ENCODE measurements at regions not wholly inside any gene's neighbourhood (a gene's known extent, or its start where the extent isn't known, plus 50 kb on each side); places are given as distances from the start of the nearest gene placed in this dataset.
"Not testable (repeated sequence)": the region's sequence is repeated elsewhere in the genome, so short reads cannot be mapped to it uniquely, and the experiment has no call there.

DNA sequence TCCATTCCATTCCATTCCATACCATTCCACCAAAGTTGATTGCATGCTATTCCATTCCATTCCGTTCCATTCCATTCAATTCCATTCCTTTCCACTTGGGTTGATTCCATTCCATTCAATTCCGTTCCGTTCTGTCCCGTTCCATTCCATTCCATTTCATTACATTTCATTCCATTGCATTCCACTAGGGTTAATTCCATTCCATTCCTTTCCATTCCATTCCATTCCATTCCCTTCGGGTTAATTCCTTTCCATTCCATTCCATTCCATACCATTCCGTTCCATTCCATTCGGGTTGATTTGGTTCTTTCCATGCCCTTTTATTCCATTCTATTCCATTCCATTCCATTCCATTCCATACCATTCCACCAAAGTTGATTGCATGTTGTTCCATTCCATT is 131.9 kb downstream of the CWH43 start:
- ATAC-seq (replicated peaks); H3K4me3 Mint-ChIP-seq; H3K4me1 Mint-ChIP-seq; H3K27me3 Mint-ChIP-seq; H3K27ac Mint-ChIP-seq; DNase-seq: not testable (repeated sequence)
- Mint-ChIP-seq H3K9me3 (peaks cover 58 to 65% of the 10 kb centered on the region in 2 donors), H3K36me3 (peaks cover 29 to 44% of the 10 kb centered on the region in 2 donors)

DNA sequence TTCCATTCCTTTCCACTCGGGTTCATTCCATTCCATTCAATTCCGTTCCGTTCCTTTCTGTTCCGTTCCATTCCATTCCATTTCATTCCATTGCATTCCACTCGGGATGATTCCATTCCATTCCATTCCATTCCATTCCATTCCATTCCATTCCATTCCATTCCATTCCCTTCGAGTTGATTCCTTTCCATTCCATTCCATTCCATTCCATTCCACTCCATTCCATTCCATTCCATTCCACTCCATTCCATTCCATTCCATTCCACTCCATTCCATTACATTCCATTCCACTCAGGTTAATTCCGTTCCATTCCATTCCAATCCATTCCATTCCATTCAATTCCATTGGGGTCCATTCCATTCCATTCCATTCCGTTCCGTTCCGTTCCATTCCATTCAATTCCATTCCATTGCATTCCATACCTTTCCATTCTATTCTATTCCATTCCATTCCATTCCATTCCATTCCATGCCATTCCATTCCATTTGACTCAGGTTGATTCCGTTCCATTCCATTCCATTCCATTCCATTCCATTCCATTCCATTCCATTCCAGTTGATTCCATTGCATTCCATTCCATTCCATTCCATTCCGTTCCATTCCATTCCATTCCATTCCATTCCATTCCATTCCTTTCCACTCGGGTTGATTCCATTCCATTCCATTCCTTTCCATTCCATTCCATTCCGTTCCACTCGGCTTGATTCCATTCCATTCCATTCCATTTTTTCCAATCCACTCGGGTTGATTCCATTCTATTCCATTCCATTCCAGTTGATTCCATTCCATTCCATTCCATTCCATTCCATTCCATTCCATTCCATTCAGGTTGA is 132.5 kb downstream of the CWH43 start:
- peak; percentile 38 to 66 for ATAC-seq (replicated peaks)
- H3K4me1 Mint-ChIP-seq, H3K4me3 Mint-ChIP-seq, H3K27me3 Mint-ChIP-seq, DNase-seq, H3K27ac Mint-ChIP-seq: not testable (repeated sequence)
- Mint-ChIP-seq H3K36me3 (peaks cover 29 to 44% of the 10 kb centered on the region in 2 donors), H3K9me3 (peaks cover 53 to 60% of the 10 kb centered on the region in 2 donors)

DNA sequence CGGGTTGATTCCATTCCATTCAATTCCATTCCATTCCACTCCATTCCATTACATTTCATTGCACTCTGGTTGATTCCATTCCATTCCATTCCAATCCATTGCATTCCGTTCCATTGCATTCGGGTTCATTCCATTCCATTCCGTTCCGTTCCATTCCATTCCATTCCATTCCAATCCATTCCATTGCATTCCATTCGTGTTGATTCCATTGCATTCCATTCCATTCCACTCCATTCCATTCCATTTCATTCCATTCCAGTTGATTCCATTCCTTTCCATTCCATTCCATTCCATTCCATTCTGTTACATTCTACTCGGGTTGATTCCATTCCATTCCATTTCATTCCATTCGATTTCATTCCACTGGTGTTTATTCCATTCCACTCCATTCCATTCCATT is 133.3 kb downstream of the CWH43 start:
- H3K27ac Mint-ChIP-seq; H3K27me3 Mint-ChIP-seq; DNase-seq; H3K4me1 Mint-ChIP-seq; H3K4me3 Mint-ChIP-seq; ATAC-seq (replicated peaks): not testable (repeated sequence)
- Mint-ChIP-seq H3K36me3 (peaks cover 28 to 43% of the 10 kb centered on the region in 2 donors), H3K9me3 (peaks cover 49 to 56% of the 10 kb centered on the region in 2 donors)

DNA sequence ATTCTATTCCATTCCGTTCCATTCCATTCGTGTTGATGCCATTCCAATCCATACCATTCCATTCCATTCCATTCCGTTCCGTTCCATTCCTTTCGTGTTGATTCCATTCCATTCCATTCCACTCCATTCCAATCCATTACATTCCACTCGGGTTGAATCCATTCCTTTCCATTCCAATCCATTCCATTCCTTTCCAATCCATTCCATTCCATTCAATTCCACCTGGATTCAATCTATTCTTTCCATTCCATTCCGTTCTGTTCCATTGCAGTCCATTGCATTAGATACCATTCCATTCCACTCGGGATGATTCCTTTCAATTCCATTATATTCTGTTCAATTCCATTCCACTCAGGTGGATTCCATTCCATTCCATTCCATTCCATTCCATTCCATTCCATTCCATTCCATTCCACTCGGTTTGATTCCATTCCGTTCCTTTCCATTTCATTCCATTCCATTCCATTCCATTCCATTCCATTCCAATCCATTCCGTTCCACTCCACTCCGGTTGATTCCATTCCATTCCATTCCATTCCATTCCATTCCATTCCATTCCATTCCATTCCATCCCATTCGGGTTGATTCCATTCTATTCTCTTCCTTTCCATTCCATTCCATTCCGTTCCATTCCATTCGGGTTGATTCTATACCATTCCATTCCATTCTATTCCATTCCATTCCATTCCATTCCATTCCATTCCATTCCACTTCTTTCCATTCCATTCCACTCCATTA is 134.1 kb downstream of the CWH43 start:
- peaks cover 43 to 49% of the 10 kb centered on the region in 2 donors for H3K9me3 Mint-ChIP-seq
- not testable (repeated sequence) for H3K4me3 Mint-ChIP-seq

DNA sequence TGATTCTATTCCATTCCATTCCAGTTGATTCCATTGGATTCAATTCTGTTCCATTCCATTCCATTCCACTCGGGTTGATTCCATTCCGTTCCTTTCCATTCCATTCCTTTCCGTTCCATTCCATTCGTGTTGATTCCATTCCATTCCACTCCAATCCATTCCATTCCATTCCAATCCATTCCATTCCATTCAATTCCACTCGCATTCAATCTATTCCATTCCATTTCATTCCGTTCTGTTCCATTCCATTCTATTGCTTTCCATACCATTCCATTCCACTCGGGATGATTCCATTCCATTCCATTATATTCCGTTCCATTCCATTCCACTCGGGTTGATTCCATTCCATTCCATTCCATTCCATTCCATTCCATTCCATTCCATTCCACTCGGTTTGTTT is 134.7 kb downstream of the CWH43 start:
- H3K4me1 Mint-ChIP-seq, H3K27me3 Mint-ChIP-seq, H3K27ac Mint-ChIP-seq, H3K4me3 Mint-ChIP-seq, DNase-seq: not testable (repeated sequence)
- Mint-ChIP-seq H3K9me3 (peaks cover 41 to 47% of the 10 kb centered on the region in 2 donors), H3K36me3 (peaks cover 26 to 41% of the 10 kb centered on the region in 2 donors)
- ATAC-seq (replicated peaks), result peak in 1 of 2 donors; percentile 47

More for the DNA sequence above, 134.1 kb downstream of the CWH43 start:
- peaks cover 26 to 41% of the 10 kb centered on the region in 2 donors for H3K36me3 Mint-ChIP-seq
- not testable (repeated sequence) for DNase-seq; ATAC-seq (replicated peaks); H3K27ac Mint-ChIP-seq; H3K27me3 Mint-ChIP-seq; H3K4me1 Mint-ChIP-seq

DNA sequence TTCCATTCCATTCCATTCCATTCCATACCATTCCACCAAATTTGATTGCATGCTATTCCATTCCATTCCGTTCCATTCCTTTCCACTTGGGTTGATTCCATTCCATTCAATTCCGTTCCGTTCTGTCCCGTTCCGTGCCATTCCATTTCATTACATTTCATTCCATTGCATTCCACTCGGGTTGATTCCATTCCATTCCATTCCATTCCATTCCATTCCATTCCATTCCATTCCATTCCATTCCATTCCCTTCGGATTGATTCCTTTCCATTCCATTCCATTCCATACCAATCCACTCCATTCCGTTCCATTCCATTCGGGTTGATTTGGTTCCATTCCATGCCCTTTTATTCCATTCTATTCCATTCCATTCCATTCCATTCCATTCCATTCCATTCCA is 140.4 kb downstream of the CWH43 start:
- H3K4me3 Mint-ChIP-seq; ATAC-seq (replicated peaks); DNase-seq; H3K27ac Mint-ChIP-seq; H3K4me1 Mint-ChIP-seq; H3K27me3 Mint-ChIP-seq; H3K36me3 Mint-ChIP-seq: not testable (repeated sequence)
- peaks cover 6 to 12% of the 10 kb centered on the region in 2 donors for H3K9me3 Mint-ChIP-seq

DNA sequence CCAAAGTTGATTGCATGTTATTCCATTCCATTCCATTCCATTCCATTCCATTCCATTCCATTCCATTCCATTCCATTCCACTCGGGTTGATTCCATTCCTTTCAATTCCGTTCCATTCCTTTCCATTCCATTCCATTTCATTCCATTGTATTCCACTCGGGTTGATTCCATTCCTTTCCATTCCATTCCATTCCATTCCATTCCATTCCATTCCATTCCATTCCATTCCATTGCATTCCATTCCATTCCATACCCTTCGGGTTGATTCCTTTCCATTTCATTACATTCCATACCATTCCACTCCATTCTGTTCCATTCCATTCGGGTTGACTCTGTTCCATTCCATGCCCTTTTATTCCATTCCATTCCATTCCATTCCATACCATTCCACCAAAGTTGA is 140.8 kb downstream of the CWH43 start:
- not testable (repeated sequence) for H3K4me3 Mint-ChIP-seq; H3K4me1 Mint-ChIP-seq; DNase-seq; ATAC-seq (replicated peaks); H3K27ac Mint-ChIP-seq; H3K36me3 Mint-ChIP-seq; H3K27me3 Mint-ChIP-seq
- peaks cover 9 to 14% of the 10 kb centered on the region in 2 donors for H3K9me3 Mint-ChIP-seq

DNA sequence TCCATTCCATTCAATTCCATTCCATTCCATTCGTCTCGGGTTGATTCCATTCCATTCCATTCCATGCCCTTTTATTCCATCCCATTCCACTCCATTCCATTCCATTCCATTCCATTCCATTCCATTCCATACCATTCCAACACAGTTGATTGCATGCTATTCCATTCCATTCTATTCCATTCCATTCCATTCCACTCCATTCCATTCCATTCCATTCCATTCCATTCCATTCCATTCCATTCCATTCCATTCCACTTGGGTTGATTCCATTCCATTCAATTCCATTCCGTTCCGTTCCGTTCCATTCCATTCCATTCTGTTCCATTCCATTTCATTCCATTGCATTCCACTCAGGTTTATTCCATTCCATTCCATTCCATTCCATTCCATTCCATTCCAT is 143.3 kb downstream of the CWH43 start:
- H3K27ac Mint-ChIP-seq; H3K4me1 Mint-ChIP-seq; H3K36me3 Mint-ChIP-seq; H3K4me3 Mint-ChIP-seq; H3K27me3 Mint-ChIP-seq; DNase-seq; ATAC-seq (replicated peaks): not testable (repeated sequence)
- H3K9me3 Mint-ChIP-seq, result peaks cover 16 to 17% of the 10 kb centered on the region in 2 donors

DNA sequence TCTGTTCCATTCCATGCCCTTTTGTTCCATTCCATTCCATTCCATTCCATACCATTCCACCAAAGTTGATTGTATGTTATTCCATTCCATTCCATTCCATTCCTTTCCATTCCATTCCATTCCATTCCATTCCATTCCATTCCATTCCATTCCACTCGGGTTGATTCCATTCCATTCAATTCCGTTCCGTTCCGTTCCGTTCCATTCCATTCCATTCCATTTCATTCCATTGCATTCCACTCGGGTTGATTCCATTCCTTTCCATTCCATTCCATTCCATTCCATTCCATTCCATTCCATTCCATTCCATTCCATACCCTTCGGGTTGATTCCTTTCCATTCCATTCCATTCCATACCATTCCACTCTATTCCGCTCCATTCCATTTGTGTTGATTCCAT is 143.8 kb downstream of the CWH43 start:
- not testable (repeated sequence) for DNase-seq; H3K27me3 Mint-ChIP-seq; H3K4me1 Mint-ChIP-seq; ATAC-seq (replicated peaks); H3K36me3 Mint-ChIP-seq; H3K4me3 Mint-ChIP-seq; H3K27ac Mint-ChIP-seq
- H3K9me3 Mint-ChIP-seq, result peaks cover 18% of the 10 kb centered on the region in 2 donors

DNA sequence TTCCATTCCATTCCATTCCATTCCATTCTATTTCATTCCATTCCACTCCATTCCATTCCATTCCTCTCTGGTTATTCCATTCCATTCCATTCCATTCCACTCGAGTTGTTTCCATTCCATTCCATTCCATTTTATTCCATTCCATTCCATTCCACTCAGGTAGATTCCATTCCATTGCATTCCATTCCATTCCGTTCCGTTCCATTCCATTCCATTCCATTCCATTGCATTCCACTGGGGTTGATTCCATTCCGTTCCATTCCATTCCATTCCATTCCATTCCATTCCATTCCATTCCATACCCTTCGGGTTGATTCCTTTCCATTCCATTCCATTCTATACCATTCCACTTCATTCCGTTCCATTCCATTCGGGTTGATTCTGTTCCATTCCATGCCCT is 144.6 kb downstream of the CWH43 start:
- not testable (repeated sequence) for H3K27me3 Mint-ChIP-seq; DNase-seq; H3K4me3 Mint-ChIP-seq; H3K36me3 Mint-ChIP-seq; H3K4me1 Mint-ChIP-seq; ATAC-seq (replicated peaks); H3K27ac Mint-ChIP-seq
- peaks cover 19 to 21% of the 10 kb centered on the region in 2 donors for H3K9me3 Mint-ChIP-seq

DNA sequence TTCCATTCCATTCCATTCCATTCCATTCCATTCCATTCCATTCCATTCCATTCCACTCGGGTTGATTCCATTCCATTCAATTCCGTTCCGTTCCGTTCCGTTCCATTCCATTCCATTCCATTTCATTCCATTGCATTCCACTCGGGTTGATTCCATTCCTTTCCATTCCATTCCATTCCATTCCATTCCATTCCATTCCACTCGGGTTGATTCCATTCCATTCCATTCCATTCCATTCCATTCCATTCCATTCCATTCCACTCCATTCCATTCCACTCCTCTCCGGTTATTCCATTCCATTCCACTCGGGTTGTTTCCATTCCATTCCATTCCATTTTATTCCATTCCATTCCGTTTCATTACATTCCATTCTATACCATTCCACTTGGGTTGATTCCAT is 151.0 kb downstream of the CWH43 start:
- H3K27me3 Mint-ChIP-seq, DNase-seq, H3K27ac Mint-ChIP-seq, H3K4me1 Mint-ChIP-seq, H3K4me3 Mint-ChIP-seq: not testable (repeated sequence)
- ATAC-seq (replicated peaks), result peak in 1 of 2 donors; percentile 33
- Mint-ChIP-seq H3K9me3 (peaks cover 23 to 38% of the 10 kb centered on the region in 2 donors), H3K36me3 (peaks cover 12 to 27% of the 10 kb centered on the region in 2 donors)

DNA sequence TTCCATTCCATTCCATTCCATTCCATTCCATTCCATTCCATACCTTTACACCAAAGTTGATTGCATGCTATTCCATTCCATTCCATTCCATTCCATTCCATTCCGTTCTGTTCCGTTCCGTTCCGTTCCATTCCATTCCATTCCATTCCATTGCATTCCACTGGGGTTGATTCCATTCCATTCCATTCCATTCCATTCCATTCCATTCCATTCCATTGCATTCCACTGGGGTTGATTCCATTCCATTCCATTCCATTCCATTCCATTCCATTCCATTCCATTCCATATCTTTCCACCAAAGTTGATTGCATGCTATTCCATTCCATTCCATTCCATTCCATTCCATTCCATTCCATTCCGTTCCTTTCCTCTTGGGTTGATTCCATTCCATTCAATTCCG is 151.9 kb downstream of the CWH43 start:
- not testable (repeated sequence) for H3K27me3 Mint-ChIP-seq; ATAC-seq (replicated peaks); H3K4me1 Mint-ChIP-seq; H3K4me3 Mint-ChIP-seq; DNase-seq; H3K27ac Mint-ChIP-seq
- peaks cover 25 to 42% of the 10 kb centered on the region in 2 donors for H3K9me3 Mint-ChIP-seq
- H3K36me3 Mint-ChIP-seq, result peaks cover 12 to 30% of the 10 kb centered on the region in 2 donors

DNA sequence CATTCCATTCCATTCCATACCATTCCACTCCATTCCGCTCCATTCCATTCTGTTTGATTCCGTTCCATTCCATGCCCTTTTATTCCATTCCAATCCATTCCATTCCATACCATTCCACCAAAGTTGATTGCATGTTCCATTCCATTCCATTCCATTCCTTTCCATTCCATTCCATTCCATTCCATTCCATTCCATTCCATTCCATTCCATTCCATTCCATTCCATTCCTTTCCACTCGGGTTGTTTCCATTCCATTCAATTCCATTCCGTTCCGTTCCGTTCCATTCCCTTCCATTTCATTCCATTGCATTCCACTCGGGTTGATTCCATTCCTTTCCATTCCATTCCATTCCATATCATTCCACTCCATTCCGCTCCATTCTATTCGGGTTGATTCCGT is 152.7 kb downstream of the CWH43 start:
- not testable (repeated sequence) for H3K27me3 Mint-ChIP-seq; H3K4me1 Mint-ChIP-seq; ATAC-seq (replicated peaks); H3K27ac Mint-ChIP-seq; DNase-seq; H3K4me3 Mint-ChIP-seq
- Mint-ChIP-seq H3K9me3 (peaks cover 33 to 48% of the 10 kb centered on the region in 2 donors), H3K36me3 (peaks cover 13 to 33% of the 10 kb centered on the region in 2 donors)

DNA sequence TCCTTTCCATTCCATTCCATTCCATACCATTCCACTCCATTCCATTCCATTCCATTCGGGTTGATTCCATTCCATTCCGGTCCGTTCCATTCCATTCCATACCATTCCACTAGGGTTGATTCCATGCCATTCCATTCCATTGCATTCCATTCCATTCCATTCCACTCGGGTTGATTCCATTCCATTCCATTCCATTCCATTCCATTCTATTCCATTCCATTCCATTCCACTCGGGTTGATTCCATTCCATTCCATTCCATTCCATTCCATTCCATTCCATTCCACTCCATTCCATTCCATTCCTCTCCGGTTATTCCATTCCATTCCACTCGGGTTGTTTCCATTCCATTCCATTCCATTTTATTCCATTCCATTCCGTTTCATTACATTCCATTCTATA is 153.4 kb downstream of the CWH43 start:
- not testable (repeated sequence) for H3K27ac Mint-ChIP-seq; H3K27me3 Mint-ChIP-seq; H3K4me1 Mint-ChIP-seq; DNase-seq; ATAC-seq (replicated peaks); H3K4me3 Mint-ChIP-seq
- Mint-ChIP-seq H3K9me3 (peaks cover 37 to 48% of the 10 kb centered on the region in 2 donors), H3K36me3 (peaks cover 19 to 34% of the 10 kb centered on the region in 2 donors)

All from stimulated activated naive B cell treated with anti-CD40 and anti-IgM and Interleukin-4, amounts not matched to agents 10 μg/mL and 1 μg/mL and 100 μg/mL, for 72 hours (primary cell).